ENCODE measurements at regions not wholly inside any gene's neighbourhood (a gene's known extent, or its start where the extent isn't known, plus 50 kb on each side); places are given as distances from the start of the nearest gene placed in this dataset.

DNA sequence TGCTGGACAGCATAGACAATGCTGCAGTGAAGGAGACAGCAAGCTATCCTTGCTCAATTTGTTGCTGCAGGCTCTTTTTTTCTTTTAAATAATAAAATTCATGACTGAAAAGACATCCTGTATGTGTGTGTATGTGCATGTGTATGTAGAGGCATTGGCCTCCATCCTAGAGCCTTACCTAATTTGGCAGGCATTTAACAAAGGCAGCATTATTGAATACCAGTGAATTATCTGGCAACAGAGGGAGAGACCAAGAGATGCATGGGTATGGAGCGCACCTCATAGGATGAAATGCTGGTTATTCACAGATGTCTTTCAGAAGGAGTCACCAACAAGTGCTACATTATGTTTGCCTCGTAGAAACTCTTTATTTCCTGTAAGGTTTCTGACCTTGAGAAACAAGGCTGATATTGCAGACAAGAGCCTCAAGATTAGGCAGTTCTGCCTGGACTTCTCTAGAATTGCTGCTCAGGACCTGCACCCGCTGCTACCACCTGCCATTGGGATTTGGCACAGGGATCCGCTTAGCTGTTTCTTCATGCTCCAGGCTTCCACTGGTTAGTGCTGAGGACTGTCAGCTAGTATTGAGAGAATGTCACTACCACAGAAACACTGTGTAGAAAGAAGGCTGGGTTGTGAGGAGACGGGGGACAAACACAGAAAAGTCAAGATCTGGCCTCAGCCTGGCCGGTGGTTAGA lies 247.7 kb upstream of the RFX3 start:
- no peak for DNase-seq (ENCODE audit: low read depth, low spot score)
- no peaks in the 10 kb centered on the region for H3K27me3 Mint-ChIP-seq (ENCODE audit: low read depth)
- H3K36me3 Mint-ChIP-seq (ENCODE audit: low read depth): no peaks in the 10 kb centered on the region
- no peaks in the 10 kb centered on the region for H3K4me1 Mint-ChIP-seq
- H3K27ac Mint-ChIP-seq (ENCODE audit: unreplicated experiment): no peak overlapping the region
- H3K4me3 Mint-ChIP-seq: no peak overlapping the region
- TF ChIP-seq, protein P1, sequence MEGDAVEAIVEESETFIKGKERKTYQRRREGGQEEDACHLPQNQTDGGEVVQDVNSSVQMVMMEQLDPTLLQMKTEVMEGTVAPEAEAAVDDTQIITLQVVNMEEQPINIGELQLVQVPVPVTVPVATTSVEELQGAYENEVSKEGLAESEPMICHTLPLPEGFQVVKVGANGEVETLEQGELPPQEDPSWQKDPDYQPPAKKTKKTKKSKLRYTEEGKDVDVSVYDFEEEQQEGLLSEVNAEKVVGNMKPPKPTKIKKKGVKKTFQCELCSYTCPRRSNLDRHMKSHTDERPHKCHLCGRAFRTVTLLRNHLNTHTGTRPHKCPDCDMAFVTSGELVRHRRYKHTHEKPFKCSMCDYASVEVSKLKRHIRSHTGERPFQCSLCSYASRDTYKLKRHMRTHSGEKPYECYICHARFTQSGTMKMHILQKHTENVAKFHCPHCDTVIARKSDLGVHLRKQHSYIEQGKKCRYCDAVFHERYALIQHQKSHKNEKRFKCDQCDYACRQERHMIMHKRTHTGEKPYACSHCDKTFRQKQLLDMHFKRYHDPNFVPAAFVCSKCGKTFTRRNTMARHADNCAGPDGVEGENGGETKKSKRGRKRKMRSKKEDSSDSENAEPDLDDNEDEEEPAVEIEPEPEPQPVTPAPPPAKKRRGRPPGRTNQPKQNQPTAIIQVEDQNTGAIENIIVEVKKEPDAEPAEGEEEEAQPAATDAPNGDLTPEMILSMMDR (conservative IDR thresholded peaks at IDR 0.05): no peak
- peaks cover 2% of the 10 kb centered on the region for H3K9me3 Mint-ChIP-seq

- Mint-ChIP-seq H3K9me3 (peaks cover 5% of the 10 kb centered on the region), H3K36me3 (ENCODE audit: low read depth) (no peaks in the 10 kb centered on the region), H3K27ac (ENCODE audit: unreplicated experiment) (no peak overlapping the region), H3K4me1 (no peaks in the 10 kb centered on the region), H3K4me3 (no peak overlapping the region), H3K27me3 (ENCODE audit: low read depth) (no peaks in the 10 kb centered on the region)
- TF ChIP-seq, protein P1 (conservative IDR thresholded peaks at IDR 0.05): no peak
- no peak for DNase-seq (ENCODE audit: low read depth, low spot score)
Measured at GRCh38 chr9:3769646-3770045, 243.8 kb upstream of the RFX3 start.

- Mint-ChIP-seq H3K4me1 (no peaks in the 10 kb centered on the region), H3K9me3 (peaks cover 5% of the 10 kb centered on the region), H3K4me3 (no peak overlapping the region), H3K27me3 (ENCODE audit: low read depth) (no peaks in the 10 kb centered on the region), H3K36me3 (ENCODE audit: low read depth) (no peaks in the 10 kb centered on the region), H3K27ac (ENCODE audit: unreplicated experiment) (no peak overlapping the region)
- TF ChIP-seq, protein P1 (conservative IDR thresholded peaks at IDR 0.05): no peak
- DNase-seq (ENCODE audit: low read depth, low spot score): no peak
Measured at GRCh38 chr9:3768712-3769457, 243.1 kb upstream of the RFX3 start.

DNA sequence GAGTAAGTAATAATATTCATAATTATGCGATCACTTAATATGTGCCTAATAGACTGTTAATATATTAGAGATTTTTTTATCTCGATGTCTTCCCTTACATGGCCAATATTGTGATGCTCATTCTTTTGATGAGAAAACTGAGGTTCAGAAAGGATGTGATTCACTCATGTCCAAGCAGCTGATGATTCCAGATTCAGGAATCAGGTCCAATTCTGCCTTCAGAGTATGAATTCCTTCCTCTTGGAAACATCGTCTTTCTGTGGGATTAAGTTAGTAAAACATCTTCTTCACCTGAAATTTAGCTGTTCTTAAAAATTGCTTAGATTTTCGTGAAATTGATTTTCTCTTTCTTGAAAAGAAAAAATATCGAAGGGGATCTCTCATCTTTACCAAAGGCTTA lies 242.5 kb upstream of the RFX3 start:
- Mint-ChIP-seq H3K9me3 (peaks cover 5% of the 10 kb centered on the region), H3K4me1 (no peaks in the 10 kb centered on the region), H3K4me3 (no peak overlapping the region), H3K27me3 (ENCODE audit: low read depth) (no peaks in the 10 kb centered on the region), H3K27ac (ENCODE audit: unreplicated experiment) (no peak overlapping the region), H3K36me3 (ENCODE audit: low read depth) (no peaks in the 10 kb centered on the region)
- no peak for DNase-seq (ENCODE audit: low read depth, low spot score)
- TF ChIP-seq, protein P1 (conservative IDR thresholded peaks at IDR 0.05): no peak

DNA sequence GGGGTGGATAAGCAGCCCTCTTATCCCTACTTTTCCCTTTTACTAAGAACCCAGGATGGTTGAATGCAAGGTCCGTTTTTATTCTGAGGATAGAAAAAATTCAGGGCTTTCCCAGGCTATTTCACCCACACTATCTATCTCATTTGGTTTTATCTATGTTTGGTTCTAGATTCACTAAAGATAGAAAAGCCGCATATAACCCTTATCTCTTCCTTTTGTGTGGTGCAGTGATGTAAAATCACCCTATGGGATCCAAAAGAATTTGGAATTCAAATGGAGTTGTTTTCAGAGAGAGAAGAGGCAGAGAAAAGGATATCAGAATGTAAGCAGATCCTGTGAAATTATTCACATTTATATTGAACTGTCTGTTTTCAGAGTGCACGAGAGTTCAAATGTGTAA lies 236.3 kb upstream of the RFX3 start:
- H3K9me3 Mint-ChIP-seq: no peaks in the 10 kb centered on the region
- DNase-seq (ENCODE audit: low read depth, low spot score): no peak
- no peaks in the 10 kb centered on the region for H3K36me3 Mint-ChIP-seq (ENCODE audit: low read depth)
- H3K4me3 Mint-ChIP-seq: no peak overlapping the region
- H3K27ac Mint-ChIP-seq (ENCODE audit: unreplicated experiment): no peak overlapping the region
- TF ChIP-seq, protein P1 (conservative IDR thresholded peaks at IDR 0.05): no peak
- H3K27me3 Mint-ChIP-seq (ENCODE audit: low read depth): no peaks in the 10 kb centered on the region
- H3K4me1 Mint-ChIP-seq: peaks cover 20% of the 10 kb centered on the region
